NT2/D1 (cell line): ENCODE measurements at regions not wholly inside any gene's neighbourhood (a gene's known extent, or its start where the extent isn't known, plus 50 kb on each side); places are given as distances from the start of the nearest gene placed in this dataset.

ENCODE experiments used
- SUZ12 ChIP-seq: IDR thresholded peaks from 2 replicates; pipeline ENCODE4 v1.6.1; 2011; ENCODE audit not compliant: insufficient read length, insufficient read depth; ENCODE audit errors: extremely low read depth
- YY1 ChIP-seq: IDR thresholded peaks from 2 replicates; pipeline ENCODE4 v1.6.1; 2011; ENCODE audit not compliant: insufficient read length, insufficient read depth
- ZNF274 ChIP-seq: IDR thresholded peaks from 2 replicates; pipeline ENCODE4 v1.6.1; 2011; ENCODE audit warnings: mild to moderate bottlenecking, low read depth, low read length

DNA sequence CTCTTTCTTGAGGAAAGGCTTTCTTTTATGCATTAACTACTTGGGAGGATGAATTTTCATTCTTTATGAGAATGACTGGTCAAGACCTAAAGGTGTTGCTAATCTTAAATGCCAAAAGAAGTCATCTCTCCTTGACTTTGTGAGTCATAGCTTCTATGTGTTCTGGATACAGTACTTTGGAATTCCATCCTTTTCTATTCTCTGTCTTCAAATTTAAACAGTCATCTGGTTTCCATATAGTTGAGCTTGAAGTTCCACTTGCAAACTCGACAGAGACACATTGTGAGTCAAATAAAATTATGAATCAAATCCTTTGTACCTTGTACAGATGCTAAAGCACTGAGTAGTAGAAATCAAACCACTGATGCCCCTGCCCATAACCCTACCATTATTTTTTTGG lies 271.9 kb upstream of the PMFBP1 start:
- TF ChIP-seq ZNF274 (no peak), SUZ12 (no peak), YY1 (no peak)
